ENCODE measurements at regions not wholly inside any gene's neighbourhood (a gene's known extent, or its start where the extent isn't known, plus 50 kb on each side); places are given as distances from the start of the nearest gene placed in this dataset.

GRCh38 chr11:122183933-122184332 lies 67.9 kb upstream of the BLID start:
- no peak overlapping the region for H3K9ac ChIP-seq (ENCODE audit: low read depth in 1 of 2, low read length in 2 of 2)
- TF ChIP-seq TAF1 (conservative IDR thresholded peaks at IDR 0.05), result no peak
- TF ChIP-seq GABPA (IDR thresholded peaks at IDR 0.05 in 1 of 2, conservative IDR thresholded peaks at IDR 0.05 in 1 of 2), result no peak
- TF ChIP-seq, protein P1, sequence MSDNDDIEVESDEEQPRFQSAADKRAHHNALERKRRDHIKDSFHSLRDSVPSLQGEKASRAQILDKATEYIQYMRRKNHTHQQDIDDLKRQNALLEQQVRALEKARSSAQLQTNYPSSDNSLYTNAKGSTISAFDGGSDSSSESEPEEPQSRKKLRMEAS (IDR thresholded peaks at IDR 0.05), result no peak
- no peak for TF ChIP-seq YY1 (IDR thresholded peaks at IDR 0.05)
- TF ChIP-seq, protein P2, sequence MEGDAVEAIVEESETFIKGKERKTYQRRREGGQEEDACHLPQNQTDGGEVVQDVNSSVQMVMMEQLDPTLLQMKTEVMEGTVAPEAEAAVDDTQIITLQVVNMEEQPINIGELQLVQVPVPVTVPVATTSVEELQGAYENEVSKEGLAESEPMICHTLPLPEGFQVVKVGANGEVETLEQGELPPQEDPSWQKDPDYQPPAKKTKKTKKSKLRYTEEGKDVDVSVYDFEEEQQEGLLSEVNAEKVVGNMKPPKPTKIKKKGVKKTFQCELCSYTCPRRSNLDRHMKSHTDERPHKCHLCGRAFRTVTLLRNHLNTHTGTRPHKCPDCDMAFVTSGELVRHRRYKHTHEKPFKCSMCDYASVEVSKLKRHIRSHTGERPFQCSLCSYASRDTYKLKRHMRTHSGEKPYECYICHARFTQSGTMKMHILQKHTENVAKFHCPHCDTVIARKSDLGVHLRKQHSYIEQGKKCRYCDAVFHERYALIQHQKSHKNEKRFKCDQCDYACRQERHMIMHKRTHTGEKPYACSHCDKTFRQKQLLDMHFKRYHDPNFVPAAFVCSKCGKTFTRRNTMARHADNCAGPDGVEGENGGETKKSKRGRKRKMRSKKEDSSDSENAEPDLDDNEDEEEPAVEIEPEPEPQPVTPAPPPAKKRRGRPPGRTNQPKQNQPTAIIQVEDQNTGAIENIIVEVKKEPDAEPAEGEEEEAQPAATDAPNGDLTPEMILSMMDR (IDR thresholded peaks at IDR 0.05; ENCODE audit: low read depth, low read length, missing input control), result no peak
- no peak for TF ChIP-seq RXRA (IDR thresholded peaks at IDR 0.05)
- TF ChIP-seq JUND (IDR thresholded peaks at IDR 0.05), result no peak
- no peak for TF ChIP-seq NR2F2 (IDR thresholded peaks at IDR 0.05)
- TF ChIP-seq, protein P3, sequence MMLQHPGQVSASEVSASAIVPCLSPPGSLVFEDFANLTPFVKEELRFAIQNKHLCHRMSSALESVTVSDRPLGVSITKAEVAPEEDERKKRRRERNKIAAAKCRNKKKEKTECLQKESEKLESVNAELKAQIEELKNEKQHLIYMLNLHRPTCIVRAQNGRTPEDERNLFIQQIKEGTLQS (IDR thresholded peaks at IDR 0.05), result no peak
- TF ChIP-seq HNF4G (IDR thresholded peaks at IDR 0.05), result no peak
- TF ChIP-seq FOXA2 (IDR thresholded peaks at IDR 0.05), result no peak
- no peak for TF ChIP-seq RAD21 (IDR thresholded peaks at IDR 0.05)
- no peak for TF ChIP-seq ZBTB33 (IDR thresholded peaks at IDR 0.05)
- TF ChIP-seq SP1 (IDR thresholded peaks at IDR 0.05), result no peak
- no peak for TF ChIP-seq HNF4A (conservative IDR thresholded peaks at IDR 0.05)
- TF ChIP-seq EGR1 (IDR thresholded peaks at IDR 0.05; ENCODE audit: low read depth in 2 of 2), result no peak
- TF ChIP-seq REST (IDR thresholded peaks at IDR 0.05), result no peak
- TF ChIP-seq FOXA1 (IDR thresholded peaks at IDR 0.05), result no peak
- DNase-seq (ENCODE audit: low spot score), result no peak
- no peaks in the 10 kb centered on the region for H3K27me3 ChIP-seq (ENCODE audit: control insufficient read depth in 4 of 4, insufficient read depth in 4 of 4, low read length in 3 of 4)
- no peak overlapping the region for H3K27ac ChIP-seq (ENCODE audit: low read depth in 1 of 2, low read length in 2 of 2)
- H3K4me3 ChIP-seq (ENCODE audit: low read depth in 1 of 3, low read length in 3 of 3), result no peak overlapping the region
- H3K4me1 ChIP-seq (ENCODE audit: control insufficient read depth in 4 of 4, insufficient read depth in 4 of 4, low read length in 3 of 4), result no peaks in the 10 kb centered on the region
- no peaks in the 10 kb centered on the region for H3K36me3 ChIP-seq (ENCODE audit: control insufficient read depth in 4 of 4, insufficient read depth in 3 of 4, low read depth in 1 of 4, low read length in 3 of 4)
- peaks cover 0 to 6% (median under 1%) of the 10 kb centered on the region in 4 donors for H3K9me3 ChIP-seq (ENCODE audit: control insufficient read depth in 4 of 4, low read length in 3 of 4)
